Esophagus muscularis mucosa (tissue), 4 donors: ENCODE measurements at regions not wholly inside any gene's neighbourhood (a gene's known extent, or its start where the extent isn't known, plus 50 kb on each side); places are given as distances from the start of the nearest gene placed in this dataset.

Experiments used
- DNase-seq: peaks from one replicate; pipeline ENCODE4 v3.0.0-alpha.2; 2017; ENCODE audit errors: extremely low spot score
- H3K27ac ChIP-seq, 4 donors: fragments of 200-600 bp; sonication (generic); replicated peaks in 1 of 4; 1 replicate in 3 of 4; 2 replicates in 1 of 4; pipeline ENCODE4 v1.5.1; 2016 to 2019; ENCODE audit warnings: mild to moderate bottlenecking in 1 of 4
- H3K27me3 ChIP-seq, 4 donors: fragments of 200-600 bp; sonication (generic); one replicate each; pipeline versions ENCODE4 v1.5.1 to v1.6.0; 2016 to 2019
- H3K36me3 ChIP-seq, 4 donors: fragments of 200-600 bp; sonication (generic); one replicate each; pipeline ENCODE4 v1.5.1; 2016 to 2019
- H3K4me1 ChIP-seq, 4 donors: fragments of 200-600 bp; sonication (generic); one replicate each; pipeline ENCODE4 v1.5.1; 2016 to 2019
- H3K4me3 ChIP-seq, 4 donors: fragments of 200-600 bp; sonication (generic); 1 replicate in 2 of 4; 2 replicates in 2 of 4; pipeline ENCODE4 v1.5.1; 2016 to 2019; ENCODE audit warnings: mild to moderate bottlenecking in 4 of 4, moderate library complexity in 1 of 4
- H3K9me3 ChIP-seq, 4 donors: fragments of 200-600 bp; sonication (generic); 1 replicate in 3 of 4; 2 replicates in 1 of 4; pipeline ENCODE4 v1.5.1; 2016 to 2019
- CTCF ChIP-seq, 3 experiments: fragments of 200-600 bp in 2 of 3; fragments of 450-650 bp in 1 of 3; sonication (generic) in 2 of 3; IDR thresholded peaks; one replicate each; pipeline ENCODE4 v1.5.1; 2017 to 2019; ENCODE audit warnings: antibody characterized with exemption in 3 of 3, mild to moderate bottlenecking in 2 of 3, moderate library complexity in 1 of 3
- EP300 ChIP-seq: sonication (generic); formaldehyde crosslinking; IDR thresholded peaks from one replicate; pipeline ENCODE4 v1.6.1; 2017; ENCODE audit warnings: antibody characterized with exemption
- POLR2A ChIP-seq: fragments of 450-650 bp; IDR thresholded peaks from one replicate; pipeline ENCODE4 v1.6.1; 2017; ENCODE audit warnings: antibody characterized with exemption, moderate library complexity, mild to moderate bottlenecking, low read depth
- POLR2AphosphoS5 ChIP-seq, 2 donors: sonication (generic); formaldehyde crosslinking; IDR thresholded peaks; one replicate each; pipeline ENCODE4 v1.6.1; 2017; ENCODE audit warnings: antibody characterized with exemption in 2 of 2
- WGBS: methylation state at CpG from one replicate; pipeline ENCODE4 v1.1.5; 2018; 5-methylcytosine and 5-hydroxymethylcytosine counted together
- intact Hi-C: fragments of 100-400 bp; cut with DNase I; formaldehyde crosslinking; loops from one replicate; pipeline ENCODE4 v1.15.1; 2023

GRCh38 chr1:48103495-48103894 lies 106.3 kb upstream of the TRABD2B start:
- Histone ChIP-seq H3K36me3 (no peaks in the 10 kb centered on the region), H3K9me3 (no peaks in the 10 kb centered on the region), H3K4me1 (peaks cover 0 to 17% (median 2%) of the 10 kb centered on the region in 4 donors), H3K4me3 (no peak overlapping the region), H3K27me3 (no peaks in the 10 kb centered on the region), H3K27ac (no peak overlapping the region)
- peak; percentile 86 for DNase-seq
- WGBS = 91% methylated on average over 6 of the region's 6 CpGs
- TF ChIP-seq CTCF (IDR thresholded peaks at IDR 0.05) (no peak), POLR2A (no peak)
- intact Hi-C loops = no loop called here

- Histone ChIP-seq H3K9me3 (no peaks in the 10 kb centered on the region), H3K27ac (no peak overlapping the region), H3K4me1 (peaks cover 0 to 17% (median 2%) of the 10 kb centered on the region in 4 donors), H3K27me3 (no peaks in the 10 kb centered on the region), H3K36me3 (no peaks in the 10 kb centered on the region), H3K4me3 (no peak overlapping the region)
- intact Hi-C loops = no loop called here
- TF ChIP-seq POLR2AphosphoS5 (IDR thresholded peaks at IDR 0.05) (no peak), EP300 (no peak), CTCF (IDR thresholded peaks at IDR 0.05) (no peak), POLR2A (no peak)
- peak; percentile 75 for DNase-seq
- 74% methylated on average over 6 of the region's 6 CpGs for WGBS
These were observed 105.6 kb upstream of the TRABD2B start for GRCh38 chr1:48102766-48103165.

- H3K9me3 ChIP-seq = no peaks in the 10 kb centered on the region
- H3K4me1 ChIP-seq = peaks cover 0 to 10% (median 2%) of the 10 kb centered on the region in 4 donors
- no peak overlapping the region for H3K27ac ChIP-seq
- WGBS = 20% methylated on average over 10 of the region's 10 CpGs
- no peaks in the 10 kb centered on the region for H3K36me3 ChIP-seq
- no peak overlapping the region for H3K4me3 ChIP-seq
- H3K27me3 ChIP-seq = peaks cover 0 to 2% (median 0%) of the 10 kb centered on the region in 4 donors
- no peak for TF ChIP-seq CTCF (IDR thresholded peaks at IDR 0.05)
- no peak for TF ChIP-seq EP300
- no peak for TF ChIP-seq POLR2AphosphoS5 (IDR thresholded peaks at IDR 0.05)
- no peak for TF ChIP-seq POLR2A
- DNase-seq = peak; percentile 78
- intact Hi-C loops = no loop called here
These were observed 102.0 kb upstream of the TRABD2B start for GRCh38 chr1:48099072-48099773.

GRCh38 chr1:48093696-48094528 lies 96.7 kb upstream of the TRABD2B start:
- Histone ChIP-seq H3K36me3 (no peaks in the 10 kb centered on the region), H3K27me3 (peaks cover 0 to 16% (median 0%) of the 10 kb centered on the region in 4 donors), H3K4me1 (peaks cover 0 to 8% (median 5%) of the 10 kb centered on the region in 4 donors), H3K9me3 (no peaks in the 10 kb centered on the region), H3K4me3 (no peak overlapping the region), H3K27ac (no peak overlapping the region)
- WGBS = 34% methylated on average over 23 of the region's 24 CpGs
- no peak for TF ChIP-seq POLR2AphosphoS5 (IDR thresholded peaks at IDR 0.05)
- TF ChIP-seq CTCF (IDR thresholded peaks at IDR 0.05) = peak; percentile 58 to 76 (median 63)
- TF ChIP-seq POLR2A = no peak
- TF ChIP-seq EP300 = no peak
- intact Hi-C loops = no loop called here
- DNase-seq = peak; percentile 53
